ENCODE measurements at regions not wholly inside any gene's neighbourhood (a gene's known extent, or its start where the extent isn't known, plus 50 kb on each side); places are given as distances from the start of the nearest gene placed in this dataset.
"Not testable (repeated sequence)": the region's sequence is repeated elsewhere in the genome, so short reads cannot be mapped to it uniquely, and the experiment has no call there.

- peaks cover 5% of the 10 kb centered on the region for H3K9me3 Mint-ChIP-seq
- TF ChIP-seq CTCF (IDR thresholded peaks at IDR 0.05): no peak
- H3K27me3 Mint-ChIP-seq (ENCODE audit: insufficient read depth): no peaks in the 10 kb centered on the region
- no peaks in the 10 kb centered on the region for H3K4me1 Mint-ChIP-seq (ENCODE audit: low read depth)
- H3K27ac Mint-ChIP-seq: no peak overlapping the region
- H3K4me3 Mint-ChIP-seq: no peak overlapping the region
- H3K36me3 Mint-ChIP-seq (ENCODE audit: low read depth): no peaks in the 10 kb centered on the region
- DNase-seq: no peak
These were observed 107.0 kb upstream of the ZC3H15 start for GRCh38 chr2:186379052-186379451.

DNA sequence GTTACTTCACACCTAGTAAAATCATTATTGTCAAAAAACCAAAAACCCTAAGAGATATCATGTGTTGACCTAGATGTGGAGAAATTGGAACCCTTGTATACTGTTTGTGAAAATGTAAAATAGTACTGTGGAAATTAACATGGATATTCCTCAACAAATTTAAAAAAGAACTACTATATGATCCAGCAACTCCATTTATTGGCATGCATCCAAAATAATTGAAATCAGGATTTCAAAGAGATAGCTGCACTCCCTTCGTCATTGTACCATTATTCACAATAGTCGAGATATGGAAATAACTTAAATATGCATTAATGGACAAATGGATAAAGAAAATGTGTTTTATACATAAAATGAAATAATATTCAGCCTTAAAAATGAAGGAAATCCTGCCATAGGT is 105.3 kb upstream of the ZC3H15 start:
- H3K9me3 Mint-ChIP-seq: peaks cover 13% of the 10 kb centered on the region
- H3K4me3 Mint-ChIP-seq: no peak overlapping the region
- no peaks in the 10 kb centered on the region for H3K4me1 Mint-ChIP-seq (ENCODE audit: low read depth)
- TF ChIP-seq CTCF (IDR thresholded peaks at IDR 0.05): no peak
- no peak overlapping the region for H3K27ac Mint-ChIP-seq
- no peaks in the 10 kb centered on the region for H3K36me3 Mint-ChIP-seq (ENCODE audit: low read depth)
- DNase-seq: no peak
- no peaks in the 10 kb centered on the region for H3K27me3 Mint-ChIP-seq (ENCODE audit: insufficient read depth)

GRCh38 chr2:186381573-186381972 is 104.5 kb upstream of the ZC3H15 start:
- Mint-ChIP-seq H3K27ac (no peak overlapping the region), H3K36me3 (ENCODE audit: low read depth) (no peaks in the 10 kb centered on the region)

DNA sequence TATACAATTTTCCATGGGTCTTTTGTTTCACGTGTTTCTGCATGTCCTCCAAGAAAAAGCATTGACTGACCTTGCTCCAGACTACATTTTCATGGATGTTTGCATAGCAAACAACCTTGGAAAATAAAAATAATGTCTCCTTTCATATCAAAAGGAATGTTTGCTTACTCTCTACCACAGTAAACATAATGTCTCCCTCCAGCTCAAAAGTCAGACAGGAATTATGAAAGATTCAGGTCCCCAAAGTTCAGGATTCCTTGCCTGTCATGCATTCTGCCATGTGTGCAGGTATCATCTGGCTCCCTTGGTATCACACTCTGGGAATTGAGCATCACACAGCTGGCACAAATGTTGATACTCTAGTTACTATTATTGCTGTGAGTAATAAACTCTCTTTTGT is 103.1 kb upstream of the ZC3H15 start:
- Mint-ChIP-seq H3K36me3 (ENCODE audit: low read depth) (no peaks in the 10 kb centered on the region), H3K4me1 (ENCODE audit: low read depth) (no peaks in the 10 kb centered on the region), H3K27ac (no peak overlapping the region), H3K27me3 (ENCODE audit: insufficient read depth) (no peaks in the 10 kb centered on the region), H3K4me3 (no peak overlapping the region), H3K9me3 (peaks cover 20% of the 10 kb centered on the region)
- DNase-seq: no peak
- no peak for TF ChIP-seq CTCF (IDR thresholded peaks at IDR 0.05)

More at GRCh38 chr2:186381573-186381972, 104.5 kb upstream of the ZC3H15 start:
- no peaks in the 10 kb centered on the region for H3K4me1 Mint-ChIP-seq (ENCODE audit: low read depth)
- TF ChIP-seq CTCF (IDR thresholded peaks at IDR 0.05): no peak
- no peaks in the 10 kb centered on the region for H3K27me3 Mint-ChIP-seq (ENCODE audit: insufficient read depth)
- no peak overlapping the region for H3K4me3 Mint-ChIP-seq
- peaks cover 18% of the 10 kb centered on the region for H3K9me3 Mint-ChIP-seq
- no peak for DNase-seq

GRCh38 chr2:186384226-186384625 is 101.8 kb upstream of the ZC3H15 start:
- peaks cover 20% of the 10 kb centered on the region for H3K9me3 Mint-ChIP-seq
- no peak overlapping the region for H3K4me3 Mint-ChIP-seq

DNA sequence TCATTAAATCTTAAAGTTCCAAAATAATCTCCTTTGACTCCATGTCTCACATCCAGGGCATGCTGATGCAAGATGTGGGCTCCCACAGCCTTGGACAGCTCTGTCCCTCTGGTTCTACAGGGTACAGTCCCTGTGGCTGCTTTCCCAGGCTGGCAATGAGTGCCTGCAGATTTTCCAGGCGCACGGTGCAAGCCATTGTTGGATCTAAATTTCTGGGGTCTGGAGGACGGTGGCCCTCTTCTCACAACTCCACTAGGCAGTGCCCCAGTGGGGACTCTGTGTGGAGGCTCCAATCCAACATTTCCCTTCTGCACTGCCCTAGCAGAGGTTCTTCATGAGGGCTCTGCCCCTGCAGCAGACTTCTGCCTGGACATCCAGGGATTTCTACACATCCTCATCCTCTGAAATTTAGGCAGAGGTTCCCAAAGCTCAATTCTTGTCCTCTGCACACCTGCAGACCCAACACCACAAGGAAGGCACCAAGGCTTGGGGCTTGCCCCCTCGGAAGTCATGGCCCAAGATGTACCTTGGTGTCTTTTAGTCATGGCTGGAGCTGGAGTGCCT is 100.3 kb upstream of the ZC3H15 start:
- H3K27ac Mint-ChIP-seq; H3K27me3 Mint-ChIP-seq (ENCODE audit: insufficient read depth); H3K4me1 Mint-ChIP-seq (ENCODE audit: low read depth); H3K4me3 Mint-ChIP-seq; DNase-seq; H3K36me3 Mint-ChIP-seq (ENCODE audit: low read depth): not testable (repeated sequence)
- H3K9me3 Mint-ChIP-seq: peaks cover 28% of the 10 kb centered on the region

More at GRCh38 chr2:186384226-186384625, 101.8 kb upstream of the ZC3H15 start:
- no peaks in the 10 kb centered on the region for H3K27me3 Mint-ChIP-seq (ENCODE audit: insufficient read depth)
- H3K36me3 Mint-ChIP-seq (ENCODE audit: low read depth): no peaks in the 10 kb centered on the region
- H3K4me1 Mint-ChIP-seq (ENCODE audit: low read depth): no peaks in the 10 kb centered on the region
- DNase-seq: no peak
- H3K27ac Mint-ChIP-seq: no peak overlapping the region
- no peak for TF ChIP-seq CTCF (IDR thresholded peaks at IDR 0.05)
